Suprapubic skin (tissue), 4 donors: ENCODE measurements at regions not wholly inside any gene's neighbourhood (a gene's known extent, or its start where the extent isn't known, plus 50 kb on each side); places are given as distances from the start of the nearest gene placed in this dataset.

Experiments
- CTCF ChIP-seq, 2 donors: fragments of 200-600 bp in 1 of 2; fragments of 450-650 bp in 1 of 2; sonication (generic) in 1 of 2; IDR thresholded peaks; one replicate each; pipeline ENCODE4 v1.5.1; 2016 to 2019; ENCODE audit warnings: antibody characterized with exemption in 2 of 2, mild to moderate bottlenecking in 1 of 2, moderate library complexity in 1 of 2
- POLR2A ChIP-seq, 2 donors: fragments of 450-650 bp; IDR thresholded peaks; one replicate each; pipeline ENCODE4 v1.6.1; 2017; ENCODE audit warnings: antibody characterized with exemption in 2 of 2, mild to moderate bottlenecking in 2 of 2, moderate library complexity in 2 of 2
- POLR2AphosphoS5 ChIP-seq, 3 donors: sonication (generic); formaldehyde crosslinking; IDR thresholded peaks; one replicate each; pipeline ENCODE4 v1.6.1; 2017; ENCODE audit warnings: antibody characterized with exemption in 3 of 3

- TF ChIP-seq POLR2A (IDR thresholded peaks at IDR 0.05): no peak
- no peak for TF ChIP-seq CTCF (IDR thresholded peaks at IDR 0.05)
- no peak for TF ChIP-seq POLR2AphosphoS5 (IDR thresholded peaks at IDR 0.05)
These were observed 402.0 kb downstream of the MATN1 start for GRCh38 chr1:30321246-30321910.
